Activated naive CD8-positive, alpha-beta T cell treated with anti-CD3 and anti-CD28 coated beads, Interleukin-2, amount 50 U/mL, for 24 hours (primary cell): ENCODE measurements at regions not wholly inside any gene's neighbourhood (a gene's known extent, or its start where the extent isn't known, plus 50 kb on each side); places are given as distances from the start of the nearest gene placed in this dataset.

ENCODE experiments used
- ATAC-seq: fragments of 150-1000 bp; cut with Tn5 transposase; one replicate; pipeline ENCODE4 v1.10.0; 2021
- DNase-seq: peaks from one replicate; pipeline ENCODE4 v3.0.0; 2021
- H3K27ac Mint-ChIP-seq: one replicate; pipeline ENCODE4 v1.8.0; 2021; ENCODE audit warnings: mild to moderate bottlenecking, mixed read lengths
- H3K27me3 Mint-ChIP-seq: one replicate; pipeline ENCODE4 v1.8.0; 2021; ENCODE audit warnings: mixed read lengths
- H3K36me3 Mint-ChIP-seq: one replicate; pipeline ENCODE4 v1.8.0; 2021; ENCODE audit warnings: low read depth, mixed read lengths
- H3K4me1 Mint-ChIP-seq: one replicate; pipeline ENCODE4 v1.8.0; 2021; ENCODE audit warnings: mixed read lengths
- H3K4me3 Mint-ChIP-seq: one replicate; pipeline ENCODE4 v1.8.0; 2021; ENCODE audit warnings: mild to moderate bottlenecking, moderate library complexity, mixed read lengths
- H3K9me3 Mint-ChIP-seq: one replicate; pipeline ENCODE4 v1.8.0; 2021; ENCODE audit warnings: mixed read lengths

DNA sequence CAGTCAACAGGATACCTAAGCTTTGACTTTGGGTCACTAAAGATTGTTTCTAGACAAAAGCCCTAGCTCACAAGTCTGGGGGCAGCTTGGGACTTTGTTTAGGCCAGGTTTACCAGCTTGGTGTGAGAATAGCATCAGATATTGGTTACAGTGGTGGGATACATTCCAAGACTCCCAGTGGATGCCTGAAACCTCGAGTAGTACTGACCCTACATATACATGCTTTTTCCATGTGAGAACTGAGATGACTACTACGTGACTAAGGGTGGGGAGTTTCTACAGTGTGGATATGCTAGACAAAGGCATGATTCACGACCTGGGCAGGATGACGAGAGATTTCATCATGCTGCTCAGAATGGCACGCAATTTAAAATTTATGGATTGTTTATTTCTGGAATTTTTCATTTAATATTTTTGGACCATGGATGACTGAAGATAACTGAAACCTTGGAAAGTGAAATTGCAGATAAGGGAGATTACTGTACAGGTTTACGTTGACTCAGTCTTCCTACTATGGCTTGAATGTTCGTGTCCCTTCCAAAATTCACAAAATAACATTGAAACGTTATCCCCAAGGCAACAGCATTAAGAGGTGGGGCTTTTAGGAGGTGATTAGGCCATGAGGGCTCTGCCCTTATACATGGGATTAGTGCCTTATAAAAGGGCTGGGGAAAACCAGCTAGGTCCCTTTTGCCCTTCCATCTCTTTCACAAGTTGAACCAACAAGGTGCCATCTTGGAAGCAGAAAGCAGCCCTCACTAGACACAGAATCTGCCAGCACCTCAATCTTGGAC lies 50.2 kb upstream of the CTAGE1 start:
- H3K36me3 Mint-ChIP-seq: no peaks in the 10 kb centered on the region
- ATAC-seq (peak; percentile 52), DNase-seq (no peak)
- H3K4me1 Mint-ChIP-seq: peaks cover 11% of the 10 kb centered on the region
- H3K27me3 Mint-ChIP-seq: no peaks in the 10 kb centered on the region
- H3K4me3 Mint-ChIP-seq: no peak overlapping the region
- no peak overlapping the region for H3K27ac Mint-ChIP-seq
- no peaks in the 10 kb centered on the region for H3K9me3 Mint-ChIP-seq

GRCh38 chr18:22468554-22468891 lies 50.8 kb upstream of the CTAGE1 start:
- Mint-ChIP-seq H3K27ac (peak overlapping the region; percentile 37), H3K36me3 (no peaks in the 10 kb centered on the region), H3K27me3 (peaks cover 3% of the 10 kb centered on the region), H3K9me3 (no peaks in the 10 kb centered on the region), H3K4me1 (peaks cover 11% of the 10 kb centered on the region), H3K4me3 (no peak overlapping the region)
- DNase-seq: no peak
- no peak for ATAC-seq

- Mint-ChIP-seq H3K36me3 (no peaks in the 10 kb centered on the region), H3K27ac (no peak overlapping the region), H3K9me3 (no peaks in the 10 kb centered on the region), H3K27me3 (peaks cover 5% of the 10 kb centered on the region), H3K4me1 (peaks cover 11% of the 10 kb centered on the region), H3K4me3 (no peak overlapping the region)
- DNase-seq (no peak), ATAC-seq (no peak)
Measured at GRCh38 chr18:22469061-22469734, 51.5 kb upstream of the CTAGE1 start.

GRCh38 chr18:22469926-22470247 lies 52.2 kb upstream of the CTAGE1 start:
- Mint-ChIP-seq H3K4me3 (no peak overlapping the region), H3K4me1 (peaks cover 11% of the 10 kb centered on the region), H3K9me3 (no peaks in the 10 kb centered on the region), H3K27me3 (peaks cover 5% of the 10 kb centered on the region), H3K27ac (no peak overlapping the region), H3K36me3 (no peaks in the 10 kb centered on the region)
- ATAC-seq (no peak), DNase-seq (no peak)

DNA sequence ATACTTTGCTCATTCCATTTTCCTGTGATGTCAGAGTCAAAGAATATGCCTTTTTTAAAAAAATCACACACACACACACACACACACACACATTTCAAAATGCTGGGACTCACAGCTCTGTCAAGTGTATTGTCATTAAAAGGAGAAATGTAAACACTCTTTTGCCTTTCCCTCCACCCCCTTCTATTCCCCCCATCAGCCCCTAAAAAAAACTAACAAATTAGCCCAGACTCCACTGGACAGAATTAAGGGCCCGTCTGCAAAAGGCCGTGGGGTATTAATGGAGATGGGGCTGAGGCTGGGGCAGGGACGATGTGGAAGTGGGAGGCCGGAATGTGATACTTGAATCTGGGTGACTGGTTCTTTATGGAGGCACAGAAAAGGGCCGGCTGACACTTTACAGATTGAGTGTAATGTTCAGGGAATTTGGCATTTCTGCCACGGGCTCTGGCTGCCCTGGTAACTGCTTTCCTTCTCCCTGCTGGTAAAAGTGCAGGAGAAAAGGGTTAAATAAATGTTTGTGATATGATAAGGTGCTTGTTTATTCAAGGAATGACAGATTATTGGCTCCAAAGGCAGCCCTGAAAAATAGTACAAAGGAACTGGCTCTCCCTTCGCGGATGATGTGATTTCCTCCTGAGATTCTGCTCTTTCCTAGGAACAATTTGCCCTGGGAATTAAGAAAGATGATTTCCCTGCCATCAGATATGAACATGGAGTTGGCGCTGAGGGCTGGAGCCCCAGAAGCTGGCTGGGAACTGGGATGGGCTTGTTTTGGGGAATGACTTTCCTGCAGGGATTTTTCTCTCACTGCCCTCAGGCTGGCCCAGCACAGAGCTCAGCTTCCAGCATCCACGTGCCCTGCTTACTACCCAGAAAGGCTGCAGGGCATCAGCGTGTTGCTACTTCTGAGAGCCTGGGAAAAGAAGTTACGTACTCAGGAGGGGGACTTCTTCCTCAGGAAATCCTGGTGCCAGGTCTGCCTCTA lies 52.8 kb upstream of the CTAGE1 start:
- Mint-ChIP-seq H3K9me3 (no peaks in the 10 kb centered on the region), H3K36me3 (no peaks in the 10 kb centered on the region), H3K27ac (no peak overlapping the region), H3K4me1 (peaks cover 11% of the 10 kb centered on the region), H3K27me3 (peaks cover 5% of the 10 kb centered on the region), H3K4me3 (no peak overlapping the region)
- no peak for DNase-seq
- no peak for ATAC-seq

DNA sequence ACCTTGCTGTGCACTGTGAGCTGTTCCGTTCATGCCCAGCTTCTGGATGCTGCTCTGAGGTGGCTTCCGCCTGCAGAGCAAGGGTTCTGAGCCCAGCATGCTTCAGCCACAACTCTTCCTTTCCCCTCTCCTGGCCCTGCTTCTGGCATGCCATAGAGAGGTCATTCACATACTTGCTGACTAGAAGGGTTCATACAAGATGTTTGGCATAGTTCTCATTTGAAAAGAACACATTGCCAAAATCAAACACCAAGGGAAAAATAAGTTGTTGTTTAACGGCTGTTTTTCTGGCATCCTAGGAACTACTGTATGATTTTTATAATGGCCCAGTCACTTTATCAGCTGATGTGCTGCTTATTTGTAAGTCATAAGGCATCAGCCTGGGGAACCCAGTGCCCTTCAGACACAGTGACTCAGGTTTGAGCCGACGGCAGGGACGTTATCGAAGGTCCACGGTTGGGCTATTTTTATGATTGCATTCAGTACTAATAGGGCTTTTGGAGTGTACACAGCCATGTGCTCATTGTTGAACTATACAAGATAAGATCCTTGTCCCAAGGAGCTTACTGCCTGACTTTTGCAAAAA lies 53.9 kb upstream of the CTAGE1 start:
- Mint-ChIP-seq H3K27me3 (peaks cover 8% of the 10 kb centered on the region), H3K4me1 (peaks cover 4% of the 10 kb centered on the region), H3K27ac (no peak overlapping the region), H3K36me3 (no peaks in the 10 kb centered on the region), H3K9me3 (no peaks in the 10 kb centered on the region), H3K4me3 (no peak overlapping the region)
- DNase-seq: no peak
- no peak for ATAC-seq

DNA sequence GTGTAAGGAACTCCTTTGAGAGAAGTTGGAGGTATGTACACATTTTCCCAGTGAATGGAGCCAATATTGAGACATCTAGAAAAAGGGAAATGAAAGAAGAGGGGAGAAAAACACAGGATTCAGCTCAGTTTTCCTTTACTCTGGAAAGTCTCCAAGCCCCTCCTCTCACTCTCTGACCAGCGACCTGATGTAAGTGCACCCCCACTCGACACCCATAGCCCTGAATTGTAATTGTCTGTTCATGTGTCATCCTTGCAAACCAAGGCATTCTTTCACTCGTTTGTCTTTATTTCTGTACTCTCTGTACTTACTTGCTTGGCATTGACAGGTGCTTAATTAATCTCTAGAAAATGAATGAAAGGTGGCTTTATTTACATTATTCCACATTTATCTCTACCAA lies 55.7 kb upstream of the CTAGE1 start:
- DNase-seq: no peak
- Mint-ChIP-seq H3K36me3 (no peaks in the 10 kb centered on the region), H3K4me1 (no peaks in the 10 kb centered on the region), H3K9me3 (no peaks in the 10 kb centered on the region), H3K4me3 (no peak overlapping the region), H3K27me3 (peaks cover 8% of the 10 kb centered on the region), H3K27ac (no peak overlapping the region)
- no peak for ATAC-seq

DNA sequence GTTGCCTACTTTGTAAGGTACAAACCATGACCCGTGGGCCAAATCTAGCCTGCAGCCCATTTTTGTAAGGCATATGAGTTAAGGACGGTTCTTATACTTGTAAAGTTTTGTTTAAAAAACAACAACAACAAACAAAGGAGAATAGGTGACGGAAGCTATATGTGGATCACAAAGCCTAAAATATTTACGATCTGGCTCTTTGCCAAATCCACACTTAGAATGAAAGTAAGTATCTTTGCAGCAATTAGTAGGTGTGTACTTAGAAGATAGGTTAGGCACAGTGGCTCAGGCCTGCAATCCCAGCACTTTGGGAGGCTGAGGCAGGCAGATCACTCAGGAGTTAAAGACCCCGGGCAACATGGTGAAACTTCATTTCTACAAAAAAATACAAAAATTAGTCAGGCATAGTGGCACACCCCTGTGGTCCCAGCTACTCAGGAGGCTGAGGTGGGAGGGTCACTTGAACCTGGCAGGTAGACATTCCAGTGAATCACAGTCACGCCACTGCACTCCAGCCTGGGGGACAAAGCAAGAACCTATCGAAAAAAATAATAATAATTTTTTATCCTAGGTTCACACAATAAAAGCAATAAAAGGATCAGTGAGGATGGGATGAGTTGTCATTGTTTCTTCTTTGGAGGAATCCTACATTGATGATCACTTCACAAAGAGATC lies 57.8 kb upstream of the CTAGE1 start:
- ATAC-seq (no peak), DNase-seq (no peak)
- Mint-ChIP-seq H3K4me3 (no peak overlapping the region), H3K9me3 (no peaks in the 10 kb centered on the region), H3K4me1 (no peaks in the 10 kb centered on the region), H3K27me3 (peaks cover 8% of the 10 kb centered on the region), H3K27ac (no peak overlapping the region), H3K36me3 (no peaks in the 10 kb centered on the region)

- no peak overlapping the region for H3K27ac Mint-ChIP-seq
- no peak for DNase-seq
- ATAC-seq: no peak
- no peaks in the 10 kb centered on the region for H3K4me1 Mint-ChIP-seq
- H3K9me3 Mint-ChIP-seq: no peaks in the 10 kb centered on the region
- no peak overlapping the region for H3K4me3 Mint-ChIP-seq
- H3K36me3 Mint-ChIP-seq: no peaks in the 10 kb centered on the region
- H3K27me3 Mint-ChIP-seq: peaks cover 8% of the 10 kb centered on the region
Measured at GRCh38 chr18:22477222-22477621, 59.5 kb upstream of the CTAGE1 start.

DNA sequence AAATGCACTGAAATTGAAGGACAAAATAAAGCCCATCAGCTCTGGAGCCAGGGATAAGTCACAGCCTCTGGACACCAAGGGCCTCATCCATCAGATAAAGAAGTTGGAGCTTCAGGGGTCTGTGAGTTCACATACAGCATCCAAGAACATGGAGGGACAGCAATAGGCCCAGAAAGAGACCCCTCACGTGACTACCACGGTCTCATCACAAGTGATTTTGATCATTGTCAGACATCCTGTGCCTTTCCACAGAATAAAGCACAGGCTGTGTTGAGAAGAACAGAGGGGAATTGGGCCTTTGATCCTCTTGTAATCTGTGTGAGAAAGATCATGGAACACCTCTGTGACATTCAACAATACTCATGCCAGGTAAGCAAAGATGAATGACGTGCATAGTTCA lies 65.2 kb upstream of the CTAGE1 start:
- no peaks in the 10 kb centered on the region for H3K4me1 Mint-ChIP-seq
- H3K9me3 Mint-ChIP-seq: no peaks in the 10 kb centered on the region
- no peak for DNase-seq
- H3K27me3 Mint-ChIP-seq: no peaks in the 10 kb centered on the region
- no peak overlapping the region for H3K4me3 Mint-ChIP-seq
- no peaks in the 10 kb centered on the region for H3K36me3 Mint-ChIP-seq
- ATAC-seq: no peak
- no peak overlapping the region for H3K27ac Mint-ChIP-seq

- Mint-ChIP-seq H3K9me3 (no peaks in the 10 kb centered on the region), H3K27ac (no peak overlapping the region), H3K27me3 (no peaks in the 10 kb centered on the region), H3K36me3 (no peaks in the 10 kb centered on the region), H3K4me1 (no peaks in the 10 kb centered on the region), H3K4me3 (no peak overlapping the region)
- ATAC-seq (no peak), DNase-seq (no peak)
Measured at GRCh38 chr18:22483407-22483806, 65.7 kb upstream of the CTAGE1 start.

DNA sequence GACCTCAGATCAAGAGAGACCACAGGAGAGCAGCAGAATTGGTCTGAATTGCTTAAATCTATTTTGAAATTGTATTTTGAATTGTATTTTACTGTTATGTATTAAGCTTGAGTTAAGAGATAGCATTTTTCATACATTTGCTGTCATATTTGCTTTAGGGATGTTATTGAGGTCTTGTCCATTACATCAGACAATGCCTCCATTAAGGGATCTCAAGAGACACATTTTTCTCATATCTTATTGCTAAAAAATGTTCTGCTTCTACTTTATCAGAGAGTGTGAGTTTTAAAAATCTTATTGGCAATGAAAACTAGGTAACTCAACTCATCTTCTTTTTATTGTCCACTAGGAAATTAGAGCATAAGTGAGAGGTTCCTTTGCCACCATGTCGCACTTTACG lies 66.8 kb upstream of the CTAGE1 start:
- H3K36me3 Mint-ChIP-seq: no peaks in the 10 kb centered on the region
- H3K27me3 Mint-ChIP-seq: no peaks in the 10 kb centered on the region
- no peak for ATAC-seq

DNA sequence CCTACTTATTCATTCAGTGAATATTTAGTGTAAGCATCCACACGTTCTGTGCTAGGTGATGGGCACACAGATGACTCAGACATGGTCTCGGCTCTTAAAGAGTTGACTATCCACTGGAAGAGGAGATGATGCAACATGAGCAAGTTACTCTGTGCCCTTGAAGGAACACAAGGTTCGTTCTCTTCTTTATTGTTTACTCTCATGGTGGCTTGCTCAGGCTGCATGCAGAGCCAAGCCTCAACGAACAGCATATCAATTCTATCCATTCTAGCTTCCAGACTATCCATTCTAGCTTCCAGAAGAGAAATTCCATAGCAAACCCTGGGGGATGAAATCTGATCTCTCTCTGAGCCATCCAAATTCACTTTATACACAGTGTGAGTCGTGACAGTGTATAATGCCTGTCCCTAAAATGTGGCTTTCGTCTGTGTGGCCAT lies 68.1 kb upstream of the CTAGE1 start:
- Mint-ChIP-seq H3K27me3 (no peaks in the 10 kb centered on the region), H3K36me3 (no peaks in the 10 kb centered on the region), H3K27ac (no peak overlapping the region), H3K4me1 (no peaks in the 10 kb centered on the region), H3K9me3 (no peaks in the 10 kb centered on the region), H3K4me3 (no peak overlapping the region)
- ATAC-seq (no peak), DNase-seq (no peak)

More for the DNA sequence above, 66.8 kb upstream of the CTAGE1 start:
- H3K9me3 Mint-ChIP-seq: no peaks in the 10 kb centered on the region
- H3K4me1 Mint-ChIP-seq: no peaks in the 10 kb centered on the region
- H3K4me3 Mint-ChIP-seq: no peak overlapping the region
- no peak for DNase-seq
- no peak overlapping the region for H3K27ac Mint-ChIP-seq

- no peaks in the 10 kb centered on the region for H3K27me3 Mint-ChIP-seq
- H3K36me3 Mint-ChIP-seq: no peaks in the 10 kb centered on the region
- no peak overlapping the region for H3K4me3 Mint-ChIP-seq
- ATAC-seq (no peak), DNase-seq (no peak)
- H3K9me3 Mint-ChIP-seq: no peaks in the 10 kb centered on the region
- no peak overlapping the region for H3K27ac Mint-ChIP-seq
- H3K4me1 Mint-ChIP-seq: no peaks in the 10 kb centered on the region
Measured at GRCh38 chr18:22486667-22487066, 69.0 kb upstream of the CTAGE1 start.
